B cell (primary cell): ENCODE measurements at regions not wholly inside any gene's neighbourhood (a gene's known extent, or its start where the extent isn't known, plus 50 kb on each side); places are given as distances from the start of the nearest gene placed in this dataset.

ENCODE experiments used
- CTCF ChIP-seq: fragments of 200-600 bp; IDR thresholded peaks from one replicate; pipeline ENCODE4 v1.8.0; 2022; ENCODE audit warnings: antibody characterized with exemption, mild to moderate bottlenecking
- EZH2 ChIP-seq: IDR thresholded peaks from 2 replicates; pipeline ENCODE4 v1.6.1; 2012; ENCODE audit warnings: borderline replicate concordance, low read depth, mild to moderate bottlenecking, moderate library complexity, low read length; ENCODE audit not compliant: insufficient read depth, poor library complexity, severe bottlenecking

- no peak for TF ChIP-seq CTCF
- no peak for TF ChIP-seq EZH2
Observed at GRCh38 chr3:193850084-193850619, 257.1 kb downstream of the OPA1 start.
